ENCODE measurements at regions not wholly inside any gene's neighbourhood (a gene's known extent, or its start where the extent isn't known, plus 50 kb on each side); places are given as distances from the start of the nearest gene placed in this dataset.

- no peak overlapping the region for H3K4me3 Mint-ChIP-seq
- H3K27me3 Mint-ChIP-seq: no peaks in the 10 kb centered on the region
- peaks cover 18% of the 10 kb centered on the region for H3K9me3 Mint-ChIP-seq
- H3K36me3 Mint-ChIP-seq (ENCODE audit: low read depth): no peaks in the 10 kb centered on the region
- DNase-seq: no peak
- no peaks in the 10 kb centered on the region for H3K4me1 Mint-ChIP-seq
- no peak overlapping the region for H3K27ac Mint-ChIP-seq
- intact Hi-C loops (cut with micrococcal nuclease): loop anchor here (10.0 kb wide), 1 partner anchor 385 kb away; no protein-coding TSS in a partner anchor
Measured at GRCh38 chr19:13579388-13580060, 73.2 kb upstream of the CACNA1A start.

GRCh38 chr19:13576726-13577125 is 70.4 kb upstream of the CACNA1A start:
- peaks cover 18% of the 10 kb centered on the region for H3K9me3 Mint-ChIP-seq
- H3K4me3 Mint-ChIP-seq: no peak overlapping the region
- intact Hi-C loops (cut with micrococcal nuclease): no loop called here
- no peaks in the 10 kb centered on the region for H3K36me3 Mint-ChIP-seq (ENCODE audit: low read depth)
- peaks cover 3% of the 10 kb centered on the region for H3K27me3 Mint-ChIP-seq
- no peak overlapping the region for H3K27ac Mint-ChIP-seq
- H3K4me1 Mint-ChIP-seq: no peaks in the 10 kb centered on the region
- no peak for DNase-seq

DNA sequence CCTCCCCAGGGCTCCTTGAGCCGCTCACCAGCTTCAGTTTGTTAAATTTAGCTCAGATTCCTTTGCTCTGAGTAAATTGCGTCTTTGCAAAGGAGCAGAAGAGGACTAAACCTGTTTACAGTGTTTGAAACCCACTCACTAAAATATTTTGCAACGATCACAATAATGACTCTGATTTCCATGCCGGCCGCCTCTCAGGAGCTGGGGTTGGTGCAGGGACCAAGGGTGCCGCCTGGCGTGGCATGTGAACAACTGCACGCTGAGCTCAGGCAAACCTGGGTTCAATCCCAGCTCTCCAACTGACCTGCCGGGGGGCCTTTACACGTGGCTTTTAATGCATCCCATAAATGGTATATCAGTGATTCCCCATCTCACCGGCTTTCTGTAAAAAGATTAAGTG is 68.7 kb upstream of the CACNA1A start:
- H3K27ac Mint-ChIP-seq: no peak overlapping the region
- no peak overlapping the region for H3K4me3 Mint-ChIP-seq
- H3K27me3 Mint-ChIP-seq: peaks cover 3% of the 10 kb centered on the region
- DNase-seq: no peak
- no peaks in the 10 kb centered on the region for H3K4me1 Mint-ChIP-seq
- intact Hi-C loops (cut with micrococcal nuclease): no loop called here
- no peaks in the 10 kb centered on the region for H3K36me3 Mint-ChIP-seq (ENCODE audit: low read depth)
- peaks cover 18% of the 10 kb centered on the region for H3K9me3 Mint-ChIP-seq

DNA sequence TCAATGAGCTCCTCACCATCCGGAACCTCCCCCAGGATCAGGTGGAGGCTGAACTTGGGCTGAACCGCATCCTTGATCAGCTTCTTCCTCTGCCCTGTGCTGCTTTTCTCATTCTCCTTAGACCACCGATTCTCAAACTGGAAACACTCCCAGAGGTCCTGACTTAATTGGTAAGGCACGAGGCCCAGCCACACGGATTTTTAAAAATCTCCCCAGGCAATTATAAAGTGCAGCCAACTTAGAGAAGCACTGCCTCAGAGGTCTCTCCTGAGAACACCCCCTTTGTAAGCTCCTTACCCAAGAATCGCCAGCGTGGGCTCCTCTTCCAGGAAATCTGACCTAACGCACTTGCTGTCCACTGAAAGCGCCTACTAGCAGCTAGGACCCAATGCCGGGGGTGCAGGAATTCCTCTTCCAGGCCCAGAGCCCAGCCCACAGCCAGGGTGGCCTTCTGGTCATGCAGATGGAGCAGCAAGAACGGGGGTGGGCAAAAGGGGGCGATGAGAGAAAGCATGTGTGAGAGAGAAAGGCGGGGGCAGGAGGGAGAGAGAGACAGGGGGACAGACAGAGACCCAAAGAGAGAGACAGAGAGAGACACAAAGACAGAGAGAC is 66.9 kb upstream of the CACNA1A start:
- intact Hi-C loops (cut with micrococcal nuclease): no loop called here
- Mint-ChIP-seq H3K27me3 (peaks cover 3% of the 10 kb centered on the region), H3K4me1 (no peaks in the 10 kb centered on the region), H3K9me3 (peaks cover 16% of the 10 kb centered on the region), H3K36me3 (ENCODE audit: low read depth) (no peaks in the 10 kb centered on the region), H3K27ac (no peak overlapping the region), H3K4me3 (no peak overlapping the region)
- no peak for DNase-seq

DNA sequence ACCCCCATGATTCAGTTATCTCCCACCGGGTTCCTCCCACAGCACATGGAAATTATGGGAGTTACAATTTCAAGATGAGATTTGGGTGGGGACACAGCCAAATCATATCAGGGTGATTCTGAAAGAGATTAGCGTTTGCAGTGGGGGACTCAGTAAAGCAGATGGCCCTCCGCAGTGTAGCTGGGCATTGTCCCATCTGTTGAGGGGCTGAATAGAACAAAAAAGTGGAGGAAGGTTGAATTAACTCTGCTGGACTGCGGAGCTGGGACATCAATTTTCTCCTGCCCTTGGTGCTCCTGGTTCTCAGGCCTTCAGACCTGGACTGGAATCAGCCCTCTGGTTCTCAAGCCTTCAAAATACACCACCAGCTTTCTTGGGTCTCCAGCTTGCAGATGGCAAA is 55.2 kb upstream of the CACNA1A start:
- no peak for DNase-seq
- no peaks in the 10 kb centered on the region for H3K27me3 Mint-ChIP-seq
- H3K9me3 Mint-ChIP-seq: no peaks in the 10 kb centered on the region
- H3K4me3 Mint-ChIP-seq: no peak overlapping the region
- intact Hi-C loops (cut with micrococcal nuclease): no loop called here
- no peak overlapping the region for H3K27ac Mint-ChIP-seq
- no peaks in the 10 kb centered on the region for H3K4me1 Mint-ChIP-seq
- H3K36me3 Mint-ChIP-seq (ENCODE audit: low read depth): no peaks in the 10 kb centered on the region

DNA sequence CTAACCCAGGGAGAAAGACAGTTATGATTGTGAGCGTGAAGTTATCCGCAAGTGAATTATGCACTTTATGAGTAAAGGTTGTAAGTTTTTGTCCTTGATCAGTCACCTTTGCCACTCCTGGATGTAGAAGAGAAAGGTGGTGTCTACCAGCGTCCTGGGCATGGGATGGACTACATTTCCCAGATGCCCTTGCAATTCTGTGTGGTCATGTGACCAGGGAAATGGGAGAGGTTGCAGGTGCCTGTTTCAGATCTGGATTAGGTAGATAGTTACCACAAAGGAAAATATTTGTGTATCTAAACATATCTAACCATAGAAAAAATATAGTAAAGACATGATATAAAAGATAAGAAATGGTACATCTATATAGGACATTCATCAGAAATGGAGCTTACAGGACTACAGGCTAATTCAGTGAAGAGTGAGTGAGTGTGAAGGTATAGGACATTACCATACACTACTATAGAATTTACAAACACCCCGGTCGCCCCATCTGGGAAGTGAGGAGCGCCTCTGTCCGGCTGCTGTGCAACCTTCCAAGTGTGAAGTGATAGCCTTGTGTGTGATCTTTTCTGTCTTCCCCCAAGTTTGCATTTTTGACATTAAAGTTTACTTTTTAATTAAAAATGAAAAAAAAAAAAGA is 51.6 kb upstream of the CACNA1A start:
- no peak overlapping the region for H3K27ac Mint-ChIP-seq
- intact Hi-C loops (cut with micrococcal nuclease): no loop called here
- DNase-seq: peak; percentile 58
- no peak overlapping the region for H3K4me3 Mint-ChIP-seq
- no peaks in the 10 kb centered on the region for H3K36me3 Mint-ChIP-seq (ENCODE audit: low read depth)
- no peaks in the 10 kb centered on the region for H3K27me3 Mint-ChIP-seq
- H3K4me1 Mint-ChIP-seq: no peaks in the 10 kb centered on the region
- no peaks in the 10 kb centered on the region for H3K9me3 Mint-ChIP-seq

GRCh38 chr19:13556552-13556951 is 50.3 kb upstream of the CACNA1A start:
- intact Hi-C loops (cut with micrococcal nuclease): no loop called here
- no peak overlapping the region for H3K4me3 Mint-ChIP-seq
- H3K36me3 Mint-ChIP-seq (ENCODE audit: low read depth): no peaks in the 10 kb centered on the region

More at GRCh38 chr19:13556552-13556951, 50.3 kb upstream of the CACNA1A start:
- no peaks in the 10 kb centered on the region for H3K9me3 Mint-ChIP-seq
- no peaks in the 10 kb centered on the region for H3K27me3 Mint-ChIP-seq
- H3K27ac Mint-ChIP-seq: no peak overlapping the region
- no peaks in the 10 kb centered on the region for H3K4me1 Mint-ChIP-seq
- no peak for DNase-seq

Measured in activated CD4-positive, alpha-beta T cell treated with anti-CD3 and anti-CD28 coated beads, Interleukin-2, amount 10 ng/mL, durations not matched to agents 24 days and 14 days (primary cell).